ENCODE measurements at regions not wholly inside any gene's neighbourhood (a gene's known extent, or its start where the extent isn't known, plus 50 kb on each side); places are given as distances from the start of the nearest gene placed in this dataset.

DNA sequence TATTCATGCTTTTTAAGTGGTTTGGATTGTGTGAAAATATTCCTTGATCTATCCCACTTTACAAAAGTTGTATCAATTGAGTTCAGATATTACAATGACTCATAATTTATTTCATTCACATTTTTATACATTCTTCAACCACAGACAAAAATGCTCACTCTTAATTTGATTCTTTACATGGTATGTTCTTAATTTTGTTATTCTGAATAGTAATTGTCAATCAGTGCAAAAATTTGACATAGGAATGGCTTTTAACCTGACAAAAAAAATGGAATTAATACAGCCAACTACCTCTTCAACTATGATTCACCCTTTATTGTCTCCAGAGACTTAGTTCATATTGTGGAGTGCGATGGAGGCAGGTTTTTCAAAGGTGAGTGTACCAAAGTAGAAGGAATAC lies 1002.4 kb upstream of the ADGRL4 start:
- TF ChIP-seq, protein P1, sequence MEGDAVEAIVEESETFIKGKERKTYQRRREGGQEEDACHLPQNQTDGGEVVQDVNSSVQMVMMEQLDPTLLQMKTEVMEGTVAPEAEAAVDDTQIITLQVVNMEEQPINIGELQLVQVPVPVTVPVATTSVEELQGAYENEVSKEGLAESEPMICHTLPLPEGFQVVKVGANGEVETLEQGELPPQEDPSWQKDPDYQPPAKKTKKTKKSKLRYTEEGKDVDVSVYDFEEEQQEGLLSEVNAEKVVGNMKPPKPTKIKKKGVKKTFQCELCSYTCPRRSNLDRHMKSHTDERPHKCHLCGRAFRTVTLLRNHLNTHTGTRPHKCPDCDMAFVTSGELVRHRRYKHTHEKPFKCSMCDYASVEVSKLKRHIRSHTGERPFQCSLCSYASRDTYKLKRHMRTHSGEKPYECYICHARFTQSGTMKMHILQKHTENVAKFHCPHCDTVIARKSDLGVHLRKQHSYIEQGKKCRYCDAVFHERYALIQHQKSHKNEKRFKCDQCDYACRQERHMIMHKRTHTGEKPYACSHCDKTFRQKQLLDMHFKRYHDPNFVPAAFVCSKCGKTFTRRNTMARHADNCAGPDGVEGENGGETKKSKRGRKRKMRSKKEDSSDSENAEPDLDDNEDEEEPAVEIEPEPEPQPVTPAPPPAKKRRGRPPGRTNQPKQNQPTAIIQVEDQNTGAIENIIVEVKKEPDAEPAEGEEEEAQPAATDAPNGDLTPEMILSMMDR (IDR thresholded peaks at IDR 0.05; ENCODE audit: poor library complexity, severe bottlenecking) = no peak
- TF ChIP-seq, protein P2, sequence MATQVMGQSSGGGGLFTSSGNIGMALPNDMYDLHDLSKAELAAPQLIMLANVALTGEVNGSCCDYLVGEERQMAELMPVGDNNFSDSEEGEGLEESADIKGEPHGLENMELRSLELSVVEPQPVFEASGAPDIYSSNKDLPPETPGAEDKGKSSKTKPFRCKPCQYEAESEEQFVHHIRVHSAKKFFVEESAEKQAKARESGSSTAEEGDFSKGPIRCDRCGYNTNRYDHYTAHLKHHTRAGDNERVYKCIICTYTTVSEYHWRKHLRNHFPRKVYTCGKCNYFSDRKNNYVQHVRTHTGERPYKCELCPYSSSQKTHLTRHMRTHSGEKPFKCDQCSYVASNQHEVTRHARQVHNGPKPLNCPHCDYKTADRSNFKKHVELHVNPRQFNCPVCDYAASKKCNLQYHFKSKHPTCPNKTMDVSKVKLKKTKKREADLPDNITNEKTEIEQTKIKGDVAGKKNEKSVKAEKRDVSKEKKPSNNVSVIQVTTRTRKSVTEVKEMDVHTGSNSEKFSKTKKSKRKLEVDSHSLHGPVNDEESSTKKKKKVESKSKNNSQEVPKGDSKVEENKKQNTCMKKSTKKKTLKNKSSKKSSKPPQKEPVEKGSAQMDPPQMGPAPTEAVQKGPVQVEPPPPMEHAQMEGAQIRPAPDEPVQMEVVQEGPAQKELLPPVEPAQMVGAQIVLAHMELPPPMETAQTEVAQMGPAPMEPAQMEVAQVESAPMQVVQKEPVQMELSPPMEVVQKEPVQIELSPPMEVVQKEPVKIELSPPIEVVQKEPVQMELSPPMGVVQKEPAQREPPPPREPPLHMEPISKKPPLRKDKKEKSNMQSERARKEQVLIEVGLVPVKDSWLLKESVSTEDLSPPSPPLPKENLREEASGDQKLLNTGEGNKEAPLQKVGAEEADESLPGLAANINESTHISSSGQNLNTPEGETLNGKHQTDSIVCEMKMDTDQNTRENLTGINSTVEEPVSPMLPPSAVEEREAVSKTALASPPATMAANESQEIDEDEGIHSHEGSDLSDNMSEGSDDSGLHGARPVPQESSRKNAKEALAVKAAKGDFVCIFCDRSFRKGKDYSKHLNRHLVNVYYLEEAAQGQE (IDR thresholded peaks at IDR 0.05; ENCODE audit: borderline replicate concordance) = no peak
- TF ChIP-seq RAD21 (conservative IDR thresholded peaks at IDR 0.05) = no peak
- TF ChIP-seq POLR2AphosphoS5 (IDR thresholded peaks at IDR 0.05) = no peak
- no peak for TF ChIP-seq EZH2 (IDR thresholded peaks at IDR 0.05; ENCODE audit: borderline replicate concordance, insufficient read depth, low read length, poor library complexity, severe bottlenecking)
- TF ChIP-seq MXI1 (conservative IDR thresholded peaks at IDR 0.05; ENCODE audit: poor library complexity, severe bottlenecking) = no peak

All from neural cell (in vitro differentiated cells).